SK-N-SH (cell line): ENCODE measurements at regions not wholly inside any gene's neighbourhood (a gene's known extent, or its start where the extent isn't known, plus 50 kb on each side); places are given as distances from the start of the nearest gene placed in this dataset.

ENCODE experiments used
- CTCF ChIA-PET: fragments of 300-600, 350-600 bp; formaldehyde crosslinking; extraction: SDS; loops from one replicate; lab custom pipeline; 2021; lab: Yijun Ruan, JAX
- POLR2A ChIA-PET: fragments of 350-600 bp; sonication (Branson Sonifier 250); formaldehyde crosslinking; extraction: SDS; loops from one replicate; lab custom pipeline; 2020; ENCODE audit warnings: antibody characterized with exemption, inconsistent platforms; lab: Yijun Ruan, JAX
- DNase-seq: peaks from one replicate; pipeline ENCODE4 v3.0.0; 2012
- H2AFZ ChIP-seq: fragments of 200-600 bp; sonication (generic); 2 replicates; pipeline ENCODE4 v1.8.1; 2016; ENCODE audit warnings: antibody characterized with exemption, mild to moderate bottlenecking, low read depth
- H3F3A ChIP-seq: fragments of 200-600 bp; sonication (generic); replicated peaks from 2 replicates; pipeline ENCODE3; 2016; ENCODE audit warnings: antibody characterized with exemption, mild to moderate bottlenecking; ENCODE audit not compliant: insufficient read depth
- H3K27ac ChIP-seq, 2 experiments: fragments of 200-500 bp in 1 of 2; fragments of 200-600 bp in 1 of 2; sonication (Bioruptor generic) in 1 of 2; sonication (generic), shearing (Covaris generic) in 1 of 2; 2 replicates each; pipeline versions ENCODE4 v1.5.1 to v1.6.1; 2014 to 2016; ENCODE audit warnings: low read depth in 2 of 2, inconsistent platforms in 1 of 2, low read length in 1 of 2, mild to moderate bottlenecking in 1 of 2, mixed read lengths in 1 of 2
- H3K27me3 ChIP-seq: fragments of 200-600 bp; sonication (generic), shearing (Covaris generic); 2 replicates; pipeline ENCODE4 v1.6.1; 2016; ENCODE audit warnings: mixed run types; ENCODE audit not compliant: insufficient read depth
- H3K36me3 ChIP-seq, 2 experiments: fragments of 200-500 bp in 1 of 2; fragments of 200-600 bp in 1 of 2; sonication (Bioruptor generic) in 1 of 2; sonication (generic) in 1 of 2; replicated peaks in 1 of 2; 2 replicates each; pipeline versions ENCODE3 to v1.5.1; 2014 to 2016; ENCODE audit warnings: low read length in 1 of 2, mild to moderate bottlenecking in 1 of 2; ENCODE audit not compliant: insufficient read depth in 2 of 2, control insufficient read depth in 1 of 2
- H3K4me1 ChIP-seq, 2 experiments: fragments of 200-500 bp in 1 of 2; fragments of 200-600 bp in 1 of 2; sonication (Bioruptor generic) in 1 of 2; sonication (generic), shearing (Covaris generic) in 1 of 2; 2 replicates each; pipeline versions ENCODE4 v1.5.1 to v1.6.1; 2014 to 2016; ENCODE audit warnings: low read depth in 1 of 2, low read length in 1 of 2, mixed run types in 1 of 2; ENCODE audit not compliant: insufficient read depth in 2 of 2, control insufficient read depth in 1 of 2
- H3K4me2 ChIP-seq: fragments of 200-600 bp; sonication (generic), shearing (Covaris generic); 2 replicates; pipeline ENCODE4 v1.6.1; 2017; ENCODE audit warnings: mixed run types
- H3K4me3 ChIP-seq, 2 experiments: fragments of 200-500 bp in 1 of 2; fragments of 200-600 bp in 1 of 2; sonication (Bioruptor generic) in 1 of 2; sonication (generic), shearing (Covaris generic) in 1 of 2; 2 replicates each; pipeline versions ENCODE4 v1.5.1 to v1.8.1; 2014 to 2016; ENCODE audit warnings: low read depth in 2 of 2, inconsistent platforms in 1 of 2, low read length in 1 of 2, mild to moderate bottlenecking in 1 of 2, mixed read lengths in 1 of 2, moderate library complexity in 1 of 2
- H3K79me2 ChIP-seq: fragments of 200-600 bp; sonication (generic); 2 replicates; pipeline ENCODE4 v1.8.1; 2017; ENCODE audit warnings: mild to moderate bottlenecking; ENCODE audit not compliant: insufficient read depth
- H3K9ac ChIP-seq: fragments of 200-600 bp; sonication (generic); 2 replicates; pipeline ENCODE4 v1.6.1; 2017; ENCODE audit warnings: mixed run types
- H3K9me2 ChIP-seq: fragments of 200-600 bp; sonication (generic); 2 replicates; pipeline ENCODE4 v1.6.1; 2017; ENCODE audit warnings: mixed run types
- H3K9me3 ChIP-seq: fragments of 200-600 bp; sonication (generic); 2 replicates; pipeline ENCODE4 v1.6.1; 2017; ENCODE audit warnings: mixed run types, mild to moderate bottlenecking, moderate library complexity
- H4K20me1 ChIP-seq: fragments of 200-600 bp; sonication (generic); 2 replicates; pipeline ENCODE4 v1.6.1; 2017; ENCODE audit warnings: mild to moderate bottlenecking, mixed run types; ENCODE audit not compliant: insufficient read depth
- CHD2 ChIP-seq: fragments of 150-350 bp; IDR thresholded peaks from 2 replicates; pipeline ENCODE4 v1.6.1; 2018; ENCODE audit warnings: low read length; ENCODE audit not compliant: partially characterized antibody
- GABPA ChIP-seq: IDR thresholded peaks from 2 replicates; pipeline ENCODE4 v1.4.0; 2012; ENCODE audit warnings: low read depth, mild to moderate bottlenecking
- GATA2 ChIP-seq: sonication (generic); formaldehyde crosslinking; IDR thresholded peaks from 2 replicates; pipeline ENCODE4 v1.5.0; 2020; ENCODE audit warnings: mild to moderate bottlenecking, missing genetic modification reagents
- IRF3 ChIP-seq: fragments of 150-350 bp; IDR thresholded peaks from 2 replicates; pipeline ENCODE4 v1.6.1; 2016; ENCODE audit warnings: mild to moderate bottlenecking, low read depth, low read length
- MAX ChIP-seq: IDR thresholded peaks from 2 replicates; pipeline ENCODE4 v1.4.0; 2012; ENCODE audit warnings: low read depth
- PBX3 ChIP-seq: IDR thresholded peaks from 2 replicates; pipeline ENCODE4; 2012
- POLR2AphosphoS5 ChIP-seq: IDR thresholded peaks from 2 replicates; pipeline ENCODE4 v1.6.1; 2012; ENCODE audit warnings: low read depth, low read length
- RCOR1 ChIP-seq: fragments of 150-350 bp; IDR thresholded peaks from 2 replicates; pipeline ENCODE4 v1.6.1; 2017; ENCODE audit warnings: antibody characterized with exemption, low read length
- REST ChIP-seq: IDR thresholded peaks from 2 replicates; pipeline ENCODE4 v1.6.1; 2012; ENCODE audit warnings: mild to moderate bottlenecking, low read depth, low read length, moderate library complexity
- SIN3A ChIP-seq: IDR thresholded peaks from 2 replicates; pipeline ENCODE4 v1.6.1; 2012; ENCODE audit warnings: low read depth, mild to moderate bottlenecking, low read length, moderate library complexity, borderline replicate concordance
- SMC3 ChIP-seq: IDR thresholded peaks from 2 replicates; pipeline ENCODE4 v1.6.1; 2012; ENCODE audit warnings: low read depth, low read length, improper control_type of control experiment
- TAF1 ChIP-seq: IDR thresholded peaks from 2 replicates; pipeline ENCODE4 v1.6.1; 2012; ENCODE audit warnings: low read depth, mild to moderate bottlenecking, low read length, moderate library complexity, borderline replicate concordance
- TCF12 ChIP-seq: IDR thresholded peaks from 2 replicates; pipeline ENCODE4 v1.4.0; 2012
- TEAD4 ChIP-seq: IDR thresholded peaks from 2 replicates; pipeline ENCODE4 v1.4.0; 2012; ENCODE audit warnings: mild to moderate bottlenecking, borderline replicate concordance; ENCODE audit not compliant: insufficient read depth
- USF1 ChIP-seq: IDR thresholded peaks from 2 replicates; pipeline ENCODE4 v1.4.0; 2012; ENCODE audit warnings: low read depth, borderline replicate concordance
- WGBS: methylation state at CpG from one replicate; pipeline ENCODE4 v1.1.6; 2017; ENCODE audit warnings: low lambda C conversion rate; 5-methylcytosine and 5-hydroxymethylcytosine counted together
- TF ChIP-seq, protein P1 (sequence below): fragments of 150-350 bp; IDR thresholded peaks from 2 replicates; pipeline ENCODE4 v1.6.1; 2017; ENCODE audit warnings: antibody characterized with exemption, low read length, low read depth, borderline replicate concordance

DNA sequence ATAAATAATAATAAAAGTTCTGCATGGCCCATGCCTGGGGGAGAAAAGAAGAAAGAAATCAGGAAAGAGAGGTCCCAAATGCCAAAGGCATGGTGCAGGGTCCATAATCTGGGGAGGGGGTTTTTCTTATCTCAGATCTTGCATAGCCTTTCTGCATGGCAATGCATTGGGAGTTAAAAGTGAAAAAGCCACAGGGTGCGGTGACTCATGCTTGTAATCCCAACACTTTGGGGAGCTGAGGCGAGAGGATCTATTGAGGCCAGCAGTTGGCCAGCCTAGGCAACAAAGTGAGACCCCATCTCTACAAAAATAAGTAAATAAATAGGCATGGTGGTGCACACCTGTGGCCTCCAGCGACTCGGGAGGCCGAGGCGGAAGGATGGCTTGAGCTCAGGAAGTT, 76.8 kb upstream of the GATA2 start:
- no peaks in the 10 kb centered on the region for H3F3A ChIP-seq
- DNase-seq = no peak
- no peaks in the 10 kb centered on the region for H3K9me3 ChIP-seq
- no peak overlapping the region for H3K27ac ChIP-seq
- peaks cover 0 to 10% of the 10 kb centered on the region in 2 experiments; a peak in 1 of 4 replicates for H3K4me1 ChIP-seq
- H3K79me2 ChIP-seq = no peaks in the 10 kb centered on the region
- H3K27me3 ChIP-seq = no peaks in the 10 kb centered on the region
- ChIA-PET POLR2A (no interaction called here), CTCF (interaction anchor here (1.4 kb wide), 1 partner anchor 15 kb away, joined by 4 read pairs; no protein-coding TSS in a partner anchor)
- H2AFZ ChIP-seq = no peak overlapping the region
- 94% methylated on average over 6 of the region's 6 CpGs for WGBS
- H3K9me2 ChIP-seq = no peaks in the 10 kb centered on the region
- no peak overlapping the region for H3K9ac ChIP-seq
- H4K20me1 ChIP-seq = no peaks in the 10 kb centered on the region
- no peak overlapping the region for H3K4me2 ChIP-seq
- H3K36me3 ChIP-seq = no peaks in the 10 kb centered on the region
- TF ChIP-seq POLR2AphosphoS5 (no peak), TCF12 (no peak), MAX (no peak), TAF1 (no peak), GATA2 (no peak), PBX3 (no peak), TEAD4 (no peak), IRF3 (no peak), USF1 (no peak), RCOR1 (no peak)
- TF ChIP-seq, protein P1, sequence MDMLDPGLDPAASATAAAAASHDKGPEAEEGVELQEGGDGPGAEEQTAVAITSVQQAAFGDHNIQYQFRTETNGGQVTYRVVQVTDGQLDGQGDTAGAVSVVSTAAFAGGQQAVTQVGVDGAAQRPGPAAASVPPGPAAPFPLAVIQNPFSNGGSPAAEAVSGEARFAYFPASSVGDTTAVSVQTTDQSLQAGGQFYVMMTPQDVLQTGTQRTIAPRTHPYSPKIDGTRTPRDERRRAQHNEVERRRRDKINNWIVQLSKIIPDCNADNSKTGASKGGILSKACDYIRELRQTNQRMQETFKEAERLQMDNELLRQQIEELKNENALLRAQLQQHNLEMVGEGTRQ = no peak
- no peak overlapping the region for H3K4me3 ChIP-seq

GRCh38 chr3:128568602-128569490, 75.8 kb upstream of the GATA2 start:
- no peak overlapping the region for H3K4me3 ChIP-seq
- H3K9me2 ChIP-seq = no peaks in the 10 kb centered on the region
- no peaks in the 10 kb centered on the region for H4K20me1 ChIP-seq
- H3K27me3 ChIP-seq = no peaks in the 10 kb centered on the region
- 89% methylated on average over 17 of the region's 17 CpGs for WGBS
- H3K36me3 ChIP-seq = no peaks in the 10 kb centered on the region
- CTCF ChIA-PET = interaction anchor here (1.1 to 2.1 kb wide), 2 partner anchors 15 to 49 kb away, joined by 3 to 11 read pairs; no protein-coding TSS in a partner anchor
- H3K79me2 ChIP-seq = no peaks in the 10 kb centered on the region
- no peak overlapping the region for H3K9ac ChIP-seq
- H2AFZ ChIP-seq = no peak overlapping the region
- H3K4me2 ChIP-seq = no peak overlapping the region
- POLR2A ChIA-PET = no interaction called here
- H3F3A ChIP-seq = no peaks in the 10 kb centered on the region
- no peaks in the 10 kb centered on the region for H3K9me3 ChIP-seq
- no peak for DNase-seq
- H3K27ac ChIP-seq = no peak overlapping the region
- peaks cover 0 to 8% of the 10 kb centered on the region in 2 experiments; a peak in 1 of 4 replicates for H3K4me1 ChIP-seq
- TF ChIP-seq GABPA (no peak), CHD2 (no peak), IRF3 (no peak), TCF12 (no peak), REST (no peak), SIN3A (no peak), POLR2AphosphoS5 (no peak), SMC3 (no peak)
